NCI-H460 (cell line): ENCODE measurements at regions not wholly inside any gene's neighbourhood (a gene's known extent, or its start where the extent isn't known, plus 50 kb on each side); places are given as distances from the start of the nearest gene placed in this dataset.
"Not testable (repeated sequence)": the region's sequence is repeated elsewhere in the genome, so short reads cannot be mapped to it uniquely, and the experiment has no call there.

Experiments
- DNase-seq: peaks from one replicate; pipeline ENCODE4 v3.0.0-alpha.2; 2016; ENCODE audit warnings: low read depth; ENCODE audit errors: extremely low read depth

DNA sequence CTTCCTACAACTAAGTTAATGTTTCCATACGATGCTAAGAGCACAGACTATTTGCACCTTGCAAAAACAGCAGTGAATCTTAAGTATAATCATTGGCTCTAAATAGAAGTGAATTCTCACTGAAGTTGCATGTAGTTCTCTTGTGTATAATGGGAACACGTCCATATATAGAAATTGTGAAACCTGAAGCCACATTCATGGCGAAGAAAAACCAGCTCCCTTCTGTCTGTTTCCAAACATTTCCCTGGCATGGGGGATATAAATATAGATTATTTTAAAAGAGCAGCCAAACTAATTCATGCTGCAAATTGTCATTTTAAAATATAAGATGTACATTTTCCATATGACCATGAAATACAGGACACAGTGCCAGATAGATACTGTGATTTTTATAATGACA, 71.1 kb downstream of the TRAM1L1 start:
- DNase-seq, result no peak

DNA sequence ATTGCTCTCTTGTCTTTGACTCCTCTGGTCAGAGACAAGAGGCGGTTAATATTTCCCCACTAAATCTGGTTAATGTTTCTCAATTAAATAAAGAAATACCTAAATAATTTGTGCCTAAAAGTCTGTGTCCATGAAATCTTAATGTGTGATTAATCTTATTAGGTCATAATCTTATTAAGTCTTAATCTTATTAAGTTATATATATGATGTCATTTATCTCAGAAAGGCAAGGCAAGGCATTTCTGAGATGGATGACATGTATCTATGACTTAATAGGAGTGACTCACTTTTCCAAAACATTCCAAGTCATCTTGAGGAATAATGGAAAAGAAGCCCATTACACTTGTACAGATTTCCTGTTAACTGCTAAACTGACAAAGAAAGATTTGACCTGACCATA, 74.7 kb downstream of the TRAM1L1 start:
- no peak for DNase-seq

DNA sequence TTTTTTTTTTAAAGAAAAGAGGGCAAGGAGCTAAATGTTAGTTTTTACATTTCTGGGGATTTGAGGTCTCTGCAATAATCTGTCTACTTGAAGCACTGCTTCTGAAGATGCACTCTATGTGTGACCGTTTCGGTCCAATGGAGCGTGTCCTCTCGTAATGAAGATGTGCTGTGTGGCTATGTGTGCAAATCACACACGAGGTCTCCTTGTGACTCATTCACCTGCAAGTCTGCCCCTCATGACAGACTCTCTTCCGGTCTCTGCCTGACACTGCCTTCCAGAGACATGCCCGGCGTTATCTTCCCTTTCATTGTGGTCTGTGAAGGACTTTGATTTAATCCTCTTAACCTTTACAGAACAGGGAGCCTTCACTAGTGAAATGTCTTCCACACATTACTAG, 84.3 kb downstream of the TRAM1L1 start:
- no peak for DNase-seq

DNA sequence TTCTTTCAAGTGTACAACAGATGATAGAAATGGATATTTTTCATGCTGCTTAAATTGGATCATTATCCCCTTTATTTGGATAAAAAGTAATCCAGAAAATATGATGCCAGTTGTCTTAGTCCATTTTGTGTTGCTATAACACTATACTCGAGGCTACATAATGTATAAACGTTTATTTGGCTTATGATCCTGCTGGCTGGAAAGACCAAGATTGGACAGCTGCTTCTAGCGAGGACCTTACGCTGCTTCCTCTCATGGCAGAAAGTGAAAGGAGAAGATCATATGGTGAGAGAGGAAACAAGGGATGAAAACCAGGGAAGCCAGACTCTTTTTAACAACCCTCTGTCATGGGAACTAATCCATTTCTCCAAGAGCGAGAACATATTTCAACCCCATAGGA, 102.7 kb downstream of the TRAM1L1 start:
- DNase-seq, result no peak

DNA sequence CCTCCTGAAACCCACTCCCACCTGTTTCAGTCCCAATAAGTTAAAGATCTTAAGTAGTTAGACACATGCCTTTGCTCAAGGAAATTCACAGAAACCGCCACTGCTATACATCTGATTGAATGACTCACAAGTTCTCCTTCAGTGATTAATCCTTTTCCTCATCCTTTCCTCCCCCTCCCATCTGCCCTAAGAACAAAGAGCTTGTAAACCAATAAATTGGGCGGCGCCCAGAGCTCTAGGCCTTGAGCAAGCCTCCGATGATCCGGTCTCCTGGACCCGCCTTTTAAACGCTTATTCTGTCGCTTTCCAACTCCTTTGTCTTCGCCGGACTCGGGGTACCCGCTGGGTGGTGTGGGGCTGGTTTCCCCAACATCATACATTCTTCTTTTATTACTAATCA, 104.9 kb downstream of the TRAM1L1 start:
- DNase-seq, result not testable (repeated sequence)

DNA sequence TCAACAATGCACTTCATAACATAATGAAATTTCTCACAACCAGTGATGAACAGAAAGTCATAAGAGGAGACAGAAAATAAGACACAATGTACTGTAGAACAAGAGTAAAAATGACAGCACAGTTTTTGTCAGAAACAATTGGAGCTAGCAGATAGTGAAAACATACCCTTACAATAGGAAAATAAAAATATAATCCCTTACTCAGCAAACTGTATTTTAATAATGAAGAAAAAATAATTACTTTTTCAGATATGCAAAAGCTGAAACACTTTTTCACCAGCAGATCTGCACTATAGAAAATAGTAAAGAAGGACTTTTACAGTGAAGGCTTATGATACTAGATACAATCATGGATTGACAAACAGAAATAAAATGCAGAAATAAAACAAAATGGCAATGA, 126.3 kb downstream of the TRAM1L1 start:
- DNase-seq, result no peak

DNA sequence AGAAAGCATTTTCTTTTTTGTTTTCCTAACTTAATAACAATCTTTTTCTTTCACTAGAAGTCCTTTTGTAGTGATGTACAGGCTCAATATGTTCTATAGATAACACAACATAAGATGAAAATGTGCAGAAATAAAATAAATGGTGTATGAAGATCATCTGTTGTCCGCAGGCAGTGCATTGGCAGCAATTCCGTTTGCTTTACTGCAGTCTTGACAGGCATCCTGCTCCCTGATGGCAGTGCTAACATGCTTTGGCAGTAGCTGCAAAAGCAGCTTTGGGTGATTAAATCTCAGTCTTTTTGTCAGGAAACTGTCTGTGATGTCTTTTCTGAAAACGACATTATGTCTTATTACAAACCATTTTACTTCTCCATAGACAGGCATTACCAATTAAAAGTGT, 131.4 kb downstream of the TRAM1L1 start:
- DNase-seq, result no peak

DNA sequence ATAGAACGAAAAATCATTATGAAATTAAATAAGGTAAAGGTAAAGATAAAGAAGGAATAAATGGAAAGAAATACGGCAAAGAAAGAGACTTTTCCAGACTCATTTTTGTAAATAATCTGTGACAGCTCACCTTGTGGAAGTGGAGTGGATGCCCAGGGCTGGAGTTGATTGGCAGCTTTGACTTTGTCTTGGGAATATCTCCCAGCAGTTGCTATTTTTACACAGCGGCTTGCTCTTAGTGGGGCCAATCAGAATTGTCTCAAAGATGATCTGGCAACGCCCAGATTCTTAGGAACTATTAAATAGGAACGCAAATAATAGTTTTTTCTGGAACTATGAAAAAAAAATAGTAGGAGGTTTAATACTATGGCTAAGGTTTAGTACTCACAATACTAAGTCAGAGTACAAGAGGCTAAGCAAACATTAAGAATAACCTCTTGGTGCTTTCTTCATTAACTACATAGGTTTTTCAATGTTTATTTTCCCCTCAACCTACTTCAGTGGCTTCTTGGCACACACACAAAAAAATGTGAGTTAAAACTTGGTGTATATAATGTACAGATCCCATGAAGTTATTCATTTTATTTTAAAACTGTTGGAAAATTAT, 132.7 kb downstream of the TRAM1L1 start:
- DNase-seq, result no peak

DNA sequence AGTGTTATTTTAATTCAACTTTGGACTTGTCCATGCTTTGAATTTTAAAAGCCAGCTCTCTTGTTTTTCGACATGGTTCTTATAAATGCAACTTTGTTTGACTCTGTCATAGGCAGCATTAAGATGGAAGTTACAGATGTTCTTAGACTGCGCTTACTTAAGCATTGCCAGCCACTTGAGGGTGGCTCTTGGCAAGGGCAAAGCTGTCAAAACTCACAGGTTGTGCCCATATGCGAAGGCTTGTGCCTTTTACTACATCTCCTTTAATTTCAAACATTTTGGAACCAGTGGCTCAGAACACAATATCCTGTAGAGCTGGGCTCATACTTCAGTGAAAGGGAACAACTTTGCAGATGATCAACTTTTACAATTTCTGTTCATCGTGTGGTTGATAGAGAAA, 135.5 kb downstream of the TRAM1L1 start:
- DNase-seq, result no peak

DNA sequence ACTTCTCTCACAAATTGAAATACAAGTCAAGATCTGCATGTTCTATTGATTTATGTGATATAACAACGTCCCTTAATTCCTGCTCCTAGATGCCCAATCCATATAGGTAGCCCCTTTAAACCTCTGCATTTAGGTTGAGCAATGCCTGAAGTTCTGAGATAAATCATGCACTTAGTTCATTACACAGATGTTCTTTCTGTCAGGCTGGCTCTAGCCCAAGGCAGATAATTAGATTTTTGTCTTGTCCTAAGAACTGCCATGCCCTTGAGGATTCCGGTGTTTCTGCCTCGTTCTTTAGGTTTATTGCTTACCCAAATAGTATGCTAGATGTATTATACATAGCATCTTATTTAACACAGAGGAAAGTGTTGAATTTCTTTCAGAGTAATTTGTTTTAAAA, 143.1 kb downstream of the TRAM1L1 start:
- DNase-seq, result no peak

DNA sequence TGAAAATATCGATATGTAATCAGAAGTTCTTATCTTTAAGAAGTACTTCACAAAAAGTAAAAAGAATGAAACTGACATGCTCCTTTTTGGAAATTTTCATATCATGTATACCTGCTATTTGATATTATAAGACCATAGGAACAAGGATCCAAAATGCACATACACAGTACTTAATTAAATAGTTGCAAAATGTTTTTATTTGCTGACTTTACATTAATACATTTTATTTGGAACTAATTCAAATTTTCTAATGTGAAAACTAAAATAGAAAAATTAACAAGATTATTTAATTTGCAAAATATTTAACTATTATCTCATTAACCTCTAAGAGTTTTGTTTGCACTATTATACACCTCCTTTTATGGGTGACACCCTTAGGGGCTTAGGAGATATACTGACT, 155.0 kb downstream of the TRAM1L1 start:
- no peak for DNase-seq

DNA sequence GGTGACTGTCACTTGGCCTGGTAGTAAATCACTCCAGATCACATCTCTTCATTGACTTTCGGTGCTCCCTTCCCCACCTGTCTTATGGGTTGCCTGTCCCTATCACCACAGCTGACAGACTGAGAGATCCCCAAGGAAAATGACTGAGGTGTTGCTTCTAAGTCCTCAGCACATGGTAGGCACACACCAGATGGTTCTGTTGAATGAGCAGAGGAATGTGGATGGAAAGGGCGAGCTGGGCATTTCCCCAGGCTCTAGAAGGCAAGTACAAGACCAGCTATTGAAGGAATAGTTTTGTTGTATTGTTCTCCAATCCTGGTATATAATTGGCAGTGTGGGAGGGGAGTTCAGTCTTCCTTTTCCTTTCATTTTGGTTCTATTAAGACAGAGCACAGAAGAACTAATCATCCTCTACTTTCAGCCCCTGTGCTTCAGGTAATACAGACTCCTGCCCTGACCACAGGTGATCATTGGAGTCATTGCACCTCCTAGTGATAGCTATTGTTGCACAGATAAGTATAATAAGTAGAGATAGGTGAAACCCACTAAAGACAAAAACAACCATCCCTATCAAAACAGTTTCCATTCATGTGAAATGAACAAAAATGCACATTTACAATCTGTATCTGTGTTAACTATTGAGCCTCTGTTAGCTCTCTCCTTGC, 158.6 kb downstream of the TRAM1L1 start:
- no peak for DNase-seq

DNA sequence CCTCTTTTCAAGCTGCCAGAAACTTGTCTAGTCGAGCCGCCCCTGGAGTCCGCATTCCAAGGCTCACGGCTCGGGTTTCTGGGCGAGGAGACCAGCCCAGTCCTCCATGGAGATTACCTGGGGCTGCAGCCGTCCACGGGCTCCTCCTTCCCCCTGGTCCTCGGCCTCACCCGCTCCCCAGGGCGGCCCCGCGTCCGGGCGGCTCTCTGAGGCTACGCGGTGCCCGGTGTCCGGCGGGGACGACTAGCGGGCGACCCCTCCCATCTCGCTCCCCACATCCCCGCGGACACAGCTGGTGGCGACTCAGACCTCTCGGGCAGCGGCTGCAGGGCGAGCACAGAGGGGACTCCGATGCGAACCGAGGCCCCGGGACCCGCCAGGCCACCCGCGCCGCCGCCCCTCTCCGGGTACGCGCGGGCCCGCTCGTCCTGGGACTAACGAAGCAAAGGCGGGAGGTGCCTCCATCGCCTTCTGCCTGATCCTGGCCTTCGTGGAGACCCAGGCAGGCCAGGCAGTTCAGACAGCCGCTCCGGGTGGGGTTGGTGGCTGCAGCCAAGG, 159.4 kb downstream of the TRAM1L1 start:
- DNase-seq, result no peak

DNA sequence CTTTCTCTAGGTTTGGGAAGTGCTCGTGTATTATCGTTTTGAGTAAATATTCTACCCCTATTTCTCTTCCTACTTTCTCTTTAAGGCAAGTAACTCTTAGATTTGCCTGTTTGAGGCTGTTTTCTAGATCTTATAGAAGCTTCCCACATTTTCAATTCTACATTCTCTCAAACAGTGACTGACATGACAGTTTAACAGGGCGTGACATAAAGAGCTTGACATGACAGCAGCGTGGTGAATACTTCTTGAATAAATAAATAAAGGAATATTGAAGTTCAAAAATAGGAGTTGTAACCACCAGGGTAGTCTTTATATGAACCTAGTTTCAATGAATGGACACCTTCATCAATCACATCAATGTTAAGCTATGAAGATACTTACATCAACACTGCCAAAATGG, 162.0 kb downstream of the TRAM1L1 start:
- no peak for DNase-seq

DNA sequence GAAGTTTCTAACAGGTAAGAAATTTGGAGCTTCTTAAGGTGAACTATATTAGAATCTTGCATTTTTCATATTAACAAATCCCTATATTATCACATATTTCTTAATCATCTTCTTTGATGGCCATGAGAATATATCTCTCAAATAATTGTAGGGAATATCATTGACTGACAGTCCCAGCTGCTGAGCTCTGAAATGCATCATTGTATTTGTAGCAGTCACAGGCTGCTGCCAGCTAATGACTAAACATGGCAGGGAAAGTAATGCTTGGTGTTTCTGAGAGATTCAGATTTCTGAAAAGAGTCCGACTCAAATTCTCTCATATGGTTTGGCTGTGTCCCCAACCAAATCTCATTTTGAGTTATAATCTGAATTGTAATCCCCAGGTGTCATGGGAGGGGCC, 171.9 kb downstream of the TRAM1L1 start:
- no peak for DNase-seq

DNA sequence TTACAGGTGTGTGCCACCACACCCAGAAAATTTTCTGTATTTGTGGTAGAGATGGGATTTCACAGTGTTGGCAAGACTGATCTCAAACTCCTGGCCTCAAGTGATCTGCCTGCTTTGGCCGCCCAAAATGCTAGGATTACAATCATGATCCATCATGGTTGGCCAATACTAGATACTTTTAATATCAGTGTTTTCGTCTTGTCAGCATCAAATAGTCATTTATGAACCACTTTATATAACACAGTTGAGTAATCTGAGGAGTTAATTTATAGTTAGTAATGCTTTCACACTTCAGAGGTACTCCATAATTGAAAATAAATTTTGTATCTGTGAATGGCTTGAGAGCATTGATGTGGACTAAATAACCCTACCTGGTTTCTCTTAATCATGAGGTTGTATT, 178.6 kb downstream of the TRAM1L1 start:
- no peak for DNase-seq

DNA sequence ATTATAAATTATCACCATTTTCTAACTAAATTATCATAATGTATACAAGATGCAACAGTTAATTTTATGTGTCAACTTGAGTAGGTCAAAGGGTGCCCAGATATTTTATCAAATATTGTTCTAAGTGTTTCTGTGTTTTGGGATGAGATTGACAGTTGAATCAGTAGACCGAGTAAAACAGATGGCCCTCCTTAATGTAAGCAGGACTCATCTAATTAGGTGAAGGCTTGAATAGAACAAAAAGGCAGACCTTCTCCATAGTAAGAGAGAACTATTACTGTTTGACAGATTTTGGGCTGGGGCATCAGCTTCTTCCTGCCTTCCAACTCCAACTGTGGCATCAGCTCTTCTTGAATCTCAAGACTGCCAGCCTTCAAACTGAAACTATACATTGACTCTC, 185.8 kb downstream of the TRAM1L1 start:
- no peak for DNase-seq

DNA sequence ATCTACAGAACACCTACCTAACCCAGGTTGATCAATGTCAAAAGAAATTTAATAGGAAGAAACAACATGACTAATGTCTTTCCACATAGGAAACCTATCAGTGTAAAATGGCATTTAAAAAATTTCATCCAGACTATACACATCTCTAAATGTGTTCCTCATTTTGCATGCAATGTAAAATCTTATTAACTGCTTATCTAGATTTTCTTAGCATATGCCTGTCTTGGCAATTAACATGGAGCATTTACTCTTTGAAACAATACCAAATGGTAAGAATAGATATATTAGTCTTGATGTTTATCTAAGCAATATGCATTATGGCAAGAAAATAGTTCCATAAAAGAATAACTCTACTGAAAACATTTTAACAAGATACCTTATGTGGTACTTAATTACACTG, 199.8 kb downstream of the TRAM1L1 start:
- no peak for DNase-seq

DNA sequence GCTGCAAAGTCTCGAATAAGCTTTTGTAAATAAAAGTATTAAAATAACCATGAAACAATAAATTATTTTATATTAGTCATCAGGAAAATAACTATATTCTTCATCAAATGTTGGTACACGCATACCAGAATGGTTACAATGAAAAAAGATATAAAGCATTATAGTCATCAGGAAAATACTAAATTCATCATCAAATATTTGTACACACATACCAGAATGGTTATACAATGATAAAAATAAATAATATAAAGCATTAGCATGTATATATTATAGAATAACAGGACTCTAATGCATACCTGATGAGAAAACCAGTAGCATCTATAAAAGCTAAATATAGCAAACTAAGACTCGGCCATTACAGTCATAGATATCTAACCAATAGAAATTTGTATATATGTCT, 202.9 kb downstream of the TRAM1L1 start:
- DNase-seq, result no peak

DNA sequence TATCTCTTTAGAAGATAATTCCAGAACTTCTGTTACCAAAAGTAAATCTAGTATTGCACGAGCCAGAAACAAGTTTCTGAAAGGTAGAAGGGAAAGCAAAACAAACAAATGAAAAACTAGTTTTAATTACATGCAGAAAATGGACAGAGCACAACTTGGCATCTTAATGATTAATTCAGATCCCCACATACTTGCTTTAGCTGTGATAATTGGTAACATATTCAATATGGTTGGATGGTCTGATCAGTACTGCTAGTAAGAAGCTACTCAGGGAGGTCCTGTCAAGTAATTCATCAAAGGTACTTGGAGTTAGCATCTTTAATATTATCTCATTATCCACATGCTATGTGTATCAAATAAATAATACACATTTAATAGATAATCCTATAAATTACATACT, 204.3 kb downstream of the TRAM1L1 start:
- DNase-seq, result no peak

DNA sequence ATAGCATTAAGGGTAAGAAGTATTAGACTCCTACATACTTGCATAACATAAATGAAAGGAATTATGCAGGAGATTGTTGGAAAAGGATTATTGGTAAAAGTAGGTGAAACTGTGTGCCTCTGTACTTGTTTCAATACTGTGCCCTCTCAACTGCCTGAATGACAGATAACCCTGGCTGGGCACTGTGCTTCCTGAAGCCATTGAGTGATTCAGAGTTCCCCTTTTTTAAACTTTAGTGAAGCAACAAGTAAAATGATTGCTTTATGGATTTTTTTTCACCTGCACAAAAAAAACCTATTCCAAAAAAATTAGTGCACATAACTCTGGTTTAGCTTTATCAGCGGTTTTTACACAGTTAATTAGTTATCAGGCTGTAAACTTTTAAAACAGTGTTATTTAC, 204.8 kb downstream of the TRAM1L1 start:
- DNase-seq, result no peak

DNA sequence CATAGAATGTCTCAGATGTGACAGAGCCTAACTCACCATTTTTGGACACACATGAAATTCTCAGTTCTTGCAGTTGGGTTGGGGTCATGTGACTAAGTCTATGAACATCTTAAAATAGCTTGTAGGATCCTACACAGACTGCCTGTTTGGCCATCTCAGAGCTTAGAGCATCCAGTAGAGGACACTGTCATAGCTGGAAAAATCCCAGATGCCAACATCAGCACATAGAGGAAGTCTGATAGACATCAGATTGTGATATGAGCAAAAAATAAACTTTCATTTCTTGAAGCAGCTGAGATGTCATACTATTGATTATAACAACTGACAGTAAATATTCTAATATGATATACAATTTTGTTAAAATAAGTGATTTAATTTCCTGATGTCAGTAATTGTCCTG, 207.1 kb downstream of the TRAM1L1 start:
- no peak for DNase-seq

DNA sequence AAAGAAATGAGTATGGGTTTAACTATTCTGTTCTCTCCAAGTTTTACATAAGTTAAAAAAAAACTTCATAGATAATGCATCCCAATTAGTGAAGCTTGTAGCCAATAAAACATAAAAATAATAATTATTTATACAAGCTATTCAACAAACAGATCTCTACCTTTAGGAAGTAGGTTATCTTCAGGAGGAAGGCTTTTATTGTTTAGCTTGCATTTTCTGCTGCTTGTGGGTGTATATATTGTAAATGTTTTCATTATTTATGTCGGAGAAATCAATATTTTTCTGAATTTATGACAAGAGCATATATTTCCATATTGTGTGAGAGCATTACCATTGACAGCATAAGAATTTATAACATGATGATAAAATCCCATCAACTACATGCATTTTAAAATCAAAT, 208.3 kb downstream of the TRAM1L1 start:
- DNase-seq, result no peak
